ENCODE measurements at regions not wholly inside any gene's neighbourhood (a gene's known extent, or its start where the extent isn't known, plus 50 kb on each side); places are given as distances from the start of the nearest gene placed in this dataset.
A peak's percentile ranks its signal among the peaks of the same experiment; 100 is the strongest.

GRCh38 chr11:112650527-112650926 lies 310.7 kb upstream of the NCAM1 start:
- H3K36me3 ChIP-seq, result no peaks in the 10 kb centered on the region
- no peaks in the 10 kb centered on the region for H3K27me3 ChIP-seq
- no peak overlapping the region for H3K4me3 ChIP-seq
- intact Hi-C loops (cut with DNase I; ENCODE audit: low total_unique reads), result no loop called here
- peaks cover 0 to under 1% of the 10 kb centered on the region in 2 donors for H3K4me1 ChIP-seq
- H3K27ac ChIP-seq, result no peak overlapping the region
- DNase-seq, result no peak
- TF ChIP-seq POLR2A (IDR thresholded peaks at IDR 0.05), result no peak
- TF ChIP-seq CTCF (IDR thresholded peaks at IDR 0.05), result no peak
- no peaks in the 10 kb centered on the region for H3K9me3 ChIP-seq

- Histone ChIP-seq H3K9me3 (no peaks in the 10 kb centered on the region), H3K27ac (no peak overlapping the region), H3K4me3 (no peak overlapping the region), H3K4me1 (peaks cover 6 to 9% of the 10 kb centered on the region in 2 donors), H3K36me3 (no peaks in the 10 kb centered on the region), H3K27me3 (no peaks in the 10 kb centered on the region)
- no peak for TF ChIP-seq CTCF (IDR thresholded peaks at IDR 0.05)
- TF ChIP-seq POLR2A (IDR thresholded peaks at IDR 0.05), result no peak
- DNase-seq, result no peak
- intact Hi-C loops (cut with DNase I; ENCODE audit: low total_unique reads), result no loop called here
Measured at GRCh38 chr11:112651386-112651785, 309.8 kb upstream of the NCAM1 start.

GRCh38 chr11:112652786-112653390 lies 308.3 kb upstream of the NCAM1 start:
- H3K27me3 ChIP-seq, result no peaks in the 10 kb centered on the region
- no peaks in the 10 kb centered on the region for H3K9me3 ChIP-seq
- TF ChIP-seq CTCF (IDR thresholded peaks at IDR 0.05) (no peak), POLR2A (IDR thresholded peaks at IDR 0.05) (no peak)
- peaks cover 6 to 10% of the 10 kb centered on the region in 2 donors for H3K4me1 ChIP-seq
- intact Hi-C loops (cut with DNase I; ENCODE audit: low total_unique reads), result no loop called here
- H3K4me3 ChIP-seq, result no peak overlapping the region
- H3K36me3 ChIP-seq, result no peaks in the 10 kb centered on the region
- DNase-seq, result no peak
- H3K27ac ChIP-seq, result no peak overlapping the region

GRCh38 chr11:112655371-112655770 lies 305.8 kb upstream of the NCAM1 start:
- Histone ChIP-seq H3K9me3 (no peaks in the 10 kb centered on the region), H3K4me1 (peaks cover 6 to 10% of the 10 kb centered on the region in 2 donors), H3K4me3 (no peak overlapping the region), H3K27ac (peak overlapping the region; percentile 45 to 53), H3K36me3 (no peaks in the 10 kb centered on the region), H3K27me3 (no peaks in the 10 kb centered on the region)
- intact Hi-C loops (cut with DNase I; ENCODE audit: low total_unique reads), result no loop called here
- TF ChIP-seq CTCF (IDR thresholded peaks at IDR 0.05) (no peak), POLR2A (IDR thresholded peaks at IDR 0.05) (no peak)
- peak; percentile 87 to 95 for DNase-seq

- no peak overlapping the region for H3K4me3 ChIP-seq
- DNase-seq, result no peak
- no peaks in the 10 kb centered on the region for H3K9me3 ChIP-seq
- intact Hi-C loops (cut with DNase I; ENCODE audit: low total_unique reads), result no loop called here
- H3K4me1 ChIP-seq, result peaks cover 6 to 10% of the 10 kb centered on the region in 2 donors
- H3K27me3 ChIP-seq, result no peaks in the 10 kb centered on the region
- H3K36me3 ChIP-seq, result no peaks in the 10 kb centered on the region
- TF ChIP-seq CTCF (IDR thresholded peaks at IDR 0.05) (no peak), POLR2A (IDR thresholded peaks at IDR 0.05) (no peak)
- no peak overlapping the region for H3K27ac ChIP-seq
Measured at GRCh38 chr11:112656772-112657428, 304.3 kb upstream of the NCAM1 start.
